ENCODE measurements at regions not wholly inside any gene's neighbourhood (a gene's known extent, or its start where the extent isn't known, plus 50 kb on each side); places are given as distances from the start of the nearest gene placed in this dataset.

DNA sequence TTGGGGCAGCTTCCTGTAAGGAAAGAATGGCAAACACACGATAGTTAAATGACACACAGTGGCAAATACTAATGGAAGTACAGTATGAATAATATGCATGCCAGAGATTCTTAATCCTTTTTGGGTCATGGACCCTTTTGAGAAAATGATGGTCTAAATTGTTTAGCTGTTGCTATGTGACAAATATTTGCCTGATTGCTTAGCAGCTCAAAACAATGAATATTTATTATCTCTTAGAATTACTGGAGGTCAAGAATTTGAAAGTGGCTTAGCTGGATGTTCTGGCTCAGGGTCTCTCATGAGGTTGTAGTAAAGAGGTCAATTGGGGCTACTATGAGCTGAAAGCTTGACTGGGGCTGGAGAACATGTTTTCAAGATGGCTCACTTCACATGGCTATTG lies 69.7 kb downstream of the FANCF start:
- TF ChIP-seq OSR1 (CRISPR knock-in tag; IDR thresholded peaks at IDR 0.05) (no peak), PATZ1 (CRISPR knock-in tag; IDR thresholded peaks at IDR 0.05; ENCODE audit: borderline replicate concordance) (no peak), ARNTL (CRISPR knock-in tag; IDR thresholded peaks at IDR 0.05; ENCODE audit: borderline replicate concordance, low read depth) (no peak), ISL1 (CRISPR knock-in tag; IDR thresholded peaks at IDR 0.05) (no peak), ESRRG (CRISPR knock-in tag; IDR thresholded peaks at IDR 0.05) (no peak), CSRNP3 (CRISPR knock-in tag; IDR thresholded peaks at IDR 0.05) (no peak), ZFP30 (CRISPR knock-in tag; IDR thresholded peaks at IDR 0.05) (no peak), TCF4 (CRISPR knock-in tag; IDR thresholded peaks at IDR 0.05; ENCODE audit: borderline replicate concordance) (no peak), PPARA (CRISPR knock-in tag; IDR thresholded peaks at IDR 0.05; ENCODE audit: borderline replicate concordance) (no peak), CSDC2 (CRISPR knock-in tag; IDR thresholded peaks at IDR 0.05) (no peak), ZNF565 (CRISPR knock-in tag; conservative IDR thresholded peaks at IDR 0.05; ENCODE audit: low read depth) (no peak)
- TF ChIP-seq, protein P1, sequence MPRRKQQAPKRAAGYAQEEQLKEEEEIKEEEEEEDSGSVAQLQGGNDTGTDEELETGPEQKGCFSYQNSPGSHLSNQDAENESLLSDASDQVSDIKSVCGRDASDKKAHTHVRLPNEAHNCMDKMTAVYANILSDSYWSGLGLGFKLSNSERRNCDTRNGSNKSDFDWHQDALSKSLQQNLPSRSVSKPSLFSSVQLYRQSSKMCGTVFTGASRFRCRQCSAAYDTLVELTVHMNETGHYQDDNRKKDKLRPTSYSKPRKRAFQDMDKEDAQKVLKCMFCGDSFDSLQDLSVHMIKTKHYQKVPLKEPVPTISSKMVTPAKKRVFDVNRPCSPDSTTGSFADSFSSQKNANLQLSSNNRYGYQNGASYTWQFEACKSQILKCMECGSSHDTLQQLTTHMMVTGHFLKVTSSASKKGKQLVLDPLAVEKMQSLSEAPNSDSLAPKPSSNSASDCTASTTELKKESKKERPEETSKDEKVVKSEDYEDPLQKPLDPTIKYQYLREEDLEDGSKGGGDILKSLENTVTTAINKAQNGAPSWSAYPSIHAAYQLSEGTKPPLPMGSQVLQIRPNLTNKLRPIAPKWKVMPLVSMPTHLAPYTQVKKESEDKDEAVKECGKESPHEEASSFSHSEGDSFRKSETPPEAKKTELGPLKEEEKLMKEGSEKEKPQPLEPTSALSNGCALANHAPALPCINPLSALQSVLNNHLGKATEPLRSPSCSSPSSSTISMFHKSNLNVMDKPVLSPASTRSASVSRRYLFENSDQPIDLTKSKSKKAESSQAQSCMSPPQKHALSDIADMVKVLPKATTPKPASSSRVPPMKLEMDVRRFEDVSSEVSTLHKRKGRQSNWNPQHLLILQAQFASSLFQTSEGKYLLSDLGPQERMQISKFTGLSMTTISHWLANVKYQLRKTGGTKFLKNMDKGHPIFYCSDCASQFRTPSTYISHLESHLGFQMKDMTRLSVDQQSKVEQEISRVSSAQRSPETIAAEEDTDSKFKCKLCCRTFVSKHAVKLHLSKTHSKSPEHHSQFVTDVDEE (CRISPR knock-in tag; IDR thresholded peaks at IDR 0.05): no peak
- TF ChIP-seq, protein P2, sequence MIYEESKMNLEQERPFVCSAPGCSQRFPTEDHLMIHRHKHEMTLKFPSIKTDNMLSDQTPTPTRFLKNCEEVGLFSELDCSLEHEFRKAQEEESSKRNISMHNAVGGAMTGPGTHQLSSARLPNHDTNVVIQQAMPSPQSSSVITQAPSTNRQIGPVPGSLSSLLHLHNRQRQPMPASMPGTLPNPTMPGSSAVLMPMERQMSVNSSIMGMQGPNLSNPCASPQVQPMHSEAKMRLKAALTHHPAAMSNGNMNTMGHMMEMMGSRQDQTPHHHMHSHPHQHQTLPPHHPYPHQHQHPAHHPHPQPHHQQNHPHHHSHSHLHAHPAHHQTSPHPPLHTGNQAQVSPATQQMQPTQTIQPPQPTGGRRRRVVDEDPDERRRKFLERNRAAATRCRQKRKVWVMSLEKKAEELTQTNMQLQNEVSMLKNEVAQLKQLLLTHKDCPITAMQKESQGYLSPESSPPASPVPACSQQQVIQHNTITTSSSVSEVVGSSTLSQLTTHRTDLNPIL (CRISPR knock-in tag; IDR thresholded peaks at IDR 0.05; ENCODE audit: low read depth): no peak

Data from SK-N-SH treated with all-trans-retinoic acid at 6 μM for 48 hours (cell line).